ENCODE measurements at regions not wholly inside any gene's neighbourhood (a gene's known extent, or its start where the extent isn't known, plus 50 kb on each side); places are given as distances from the start of the nearest gene placed in this dataset.
"Not testable (repeated sequence)": the region's sequence is repeated elsewhere in the genome, so short reads cannot be mapped to it uniquely, and the experiment has no call there.

- no peak for TF ChIP-seq CTCF (IDR thresholded peaks at IDR 0.05)
- TF ChIP-seq POLR2A (IDR thresholded peaks at IDR 0.05) = no peak
- TF ChIP-seq POLR2AphosphoS5 (IDR thresholded peaks at IDR 0.05) = no peak
- TF ChIP-seq EP300 (IDR thresholded peaks at IDR 0.05) = no peak
- DNase-seq (ENCODE audit: low spot score in 2 of 2) = no peak
- Histone ChIP-seq H3K27ac (no peak overlapping the region), H3K4me3 (no peak overlapping the region), H3K9me3 (peaks cover 7% of the 10 kb centered on the region), H3K4me1 (no peaks in the 10 kb centered on the region), H3K27me3 (no peaks in the 10 kb centered on the region), H3K36me3 (no peaks in the 10 kb centered on the region)
- WGBS = 88% methylated on average over 5 of the region's 5 CpGs
Measured at GRCh38 chr9:99650187-99650874, 171.4 kb upstream of the NR4A3 start.

- no peak for TF ChIP-seq POLR2AphosphoS5 (IDR thresholded peaks at IDR 0.05)
- DNase-seq (ENCODE audit: low spot score in 2 of 2) = no peak
- Histone ChIP-seq H3K36me3 (no peaks in the 10 kb centered on the region), H3K27ac (no peak overlapping the region), H3K4me3 (no peak overlapping the region), H3K4me1 (no peaks in the 10 kb centered on the region), H3K27me3 (no peaks in the 10 kb centered on the region), H3K9me3 (no peaks in the 10 kb centered on the region)
- 61% methylated on average over 4 of the region's 4 CpGs for WGBS
Measured at GRCh38 chr9:99660191-99660636, 161.5 kb upstream of the NR4A3 start.

- no peaks in the 10 kb centered on the region for H3K27me3 ChIP-seq
- no peaks in the 10 kb centered on the region for H3K9me3 ChIP-seq
- WGBS = 81% methylated on average over 1 of the region's 1 CpG
- no peaks in the 10 kb centered on the region for H3K36me3 ChIP-seq
- no peak overlapping the region for H3K4me3 ChIP-seq
- no peaks in the 10 kb centered on the region for H3K4me1 ChIP-seq
- H3K27ac ChIP-seq = no peak overlapping the region
- DNase-seq (ENCODE audit: low spot score in 2 of 2) = no peak
- TF ChIP-seq EP300 (IDR thresholded peaks at IDR 0.05) (no peak), POLR2A (IDR thresholded peaks at IDR 0.05) (no peak), CTCF (IDR thresholded peaks at IDR 0.05) (no peak), POLR2AphosphoS5 (IDR thresholded peaks at IDR 0.05) (no peak)
Measured at GRCh38 chr9:99663297-99663696, 158.4 kb upstream of the NR4A3 start.

- no peaks in the 10 kb centered on the region for H3K36me3 ChIP-seq
- H3K27me3 ChIP-seq = no peaks in the 10 kb centered on the region
- H3K27ac ChIP-seq = no peak overlapping the region
- DNase-seq (ENCODE audit: low spot score in 2 of 2) = no peak
- 75% methylated on average over 1 of the region's 1 CpG for WGBS
- H3K4me3 ChIP-seq = no peak overlapping the region
- H3K9me3 ChIP-seq = no peaks in the 10 kb centered on the region
- TF ChIP-seq POLR2A (IDR thresholded peaks at IDR 0.05) = no peak
- TF ChIP-seq POLR2AphosphoS5 (IDR thresholded peaks at IDR 0.05) = no peak
- no peak for TF ChIP-seq EP300 (IDR thresholded peaks at IDR 0.05)
- TF ChIP-seq CTCF (IDR thresholded peaks at IDR 0.05) = no peak
- no peaks in the 10 kb centered on the region for H3K4me1 ChIP-seq
Measured at GRCh38 chr9:99663856-99664255, 157.8 kb upstream of the NR4A3 start.

- no peaks in the 10 kb centered on the region for H3K27me3 ChIP-seq
- DNase-seq (ENCODE audit: low spot score in 2 of 2) = no peak
Measured at GRCh38 chr9:99666571-99666970, 155.1 kb upstream of the NR4A3 start.

GRCh38 chr9:99670886-99671285, 150.8 kb upstream of the NR4A3 start:
- H3K4me3 ChIP-seq; H3K27me3 ChIP-seq; DNase-seq (ENCODE audit: low spot score in 2 of 2); H3K27ac ChIP-seq; H3K9me3 ChIP-seq; H3K4me1 ChIP-seq; H3K36me3 ChIP-seq: not testable (repeated sequence)
- WGBS = 92% methylated on average over 7 of the region's 7 CpGs

More at GRCh38 chr9:99666571-99666970, 155.1 kb upstream of the NR4A3 start:
- Histone ChIP-seq H3K4me1 (no peaks in the 10 kb centered on the region), H3K9me3 (no peaks in the 10 kb centered on the region), H3K4me3 (no peak overlapping the region), H3K36me3 (no peaks in the 10 kb centered on the region), H3K27ac (no peak overlapping the region)
- no peak for TF ChIP-seq POLR2AphosphoS5 (IDR thresholded peaks at IDR 0.05)

GRCh38 chr9:99677281-99677680, 144.4 kb upstream of the NR4A3 start:
- Histone ChIP-seq H3K4me3 (no peak overlapping the region), H3K9me3 (peaks cover 5% of the 10 kb centered on the region), H3K27me3 (no peaks in the 10 kb centered on the region), H3K27ac (no peak overlapping the region), H3K36me3 (no peaks in the 10 kb centered on the region), H3K4me1 (no peaks in the 10 kb centered on the region)
- WGBS = 40% methylated on average over 1 of the region's 1 CpG
- TF ChIP-seq CTCF (IDR thresholded peaks at IDR 0.05) = no peak
- TF ChIP-seq POLR2A (IDR thresholded peaks at IDR 0.05) = no peak
- no peak for TF ChIP-seq EP300 (IDR thresholded peaks at IDR 0.05)
- TF ChIP-seq POLR2AphosphoS5 (IDR thresholded peaks at IDR 0.05) = no peak
- no peak for DNase-seq (ENCODE audit: low spot score in 2 of 2)
